Spleen (tissue), 11 donors: ENCODE measurements at regions not wholly inside any gene's neighbourhood (a gene's known extent, or its start where the extent isn't known, plus 50 kb on each side); places are given as distances from the start of the nearest gene placed in this dataset.

Experiments used
- DNase-seq: peaks from one replicate; pipeline ENCODE4 v3.0.0-alpha.2; 2020
- H3K27ac ChIP-seq, 8 donors: fragments of 200-600 bp; sonication (generic) in 7 of 8; 1 replicate in 4 of 8; 2 replicates in 4 of 8; pipeline versions ENCODE4 v1.5.0 to v1.8.0; 2016 to 2021; ENCODE audit warnings: inconsistent platforms in 4 of 8, mild to moderate bottlenecking in 4 of 8, moderate library complexity in 1 of 8
- H3K27me3 ChIP-seq, 7 donors: fragments of 200-600 bp; sonication (generic) in 6 of 7; replicated peaks in 1 of 7; 1 replicate in 4 of 7; 2 replicates in 3 of 7; pipeline versions ENCODE4 v1.5.0 to v1.8.0; 2016 to 2021; ENCODE audit warnings: inconsistent platforms in 3 of 7, mild to moderate bottlenecking in 1 of 7
- H3K36me3 ChIP-seq, 6 donors: fragments of 200-600 bp; sonication (generic) in 5 of 6; 1 replicate in 4 of 6; 2 replicates in 2 of 6; pipeline versions ENCODE4 v1.5.0 to v1.8.0; 2016 to 2021; ENCODE audit warnings: inconsistent platforms in 2 of 6
- H3K4me1 ChIP-seq, 6 donors: fragments of 200-600 bp; sonication (generic) in 5 of 6; 1 replicate in 3 of 6; 2 replicates in 3 of 6; pipeline versions ENCODE4 v1.5.0 to v1.8.0; 2016 to 2021; ENCODE audit warnings: inconsistent platforms in 3 of 6
- H3K4me3 ChIP-seq, 8 donors: fragments of 200-600 bp; sonication (generic) in 7 of 8; 1 replicate in 4 of 8; 2 replicates in 4 of 8; pipeline versions ENCODE4 v1.5.0 to v1.8.0; 2016 to 2021; ENCODE audit warnings: inconsistent platforms in 4 of 8, mild to moderate bottlenecking in 4 of 8, moderate library complexity in 2 of 8
- H3K9me3 ChIP-seq, 8 donors: fragments of 200-600 bp; sonication (generic) in 7 of 8; 1 replicate in 4 of 8; 2 replicates in 4 of 8; pipeline versions ENCODE4 v1.5.0 to v1.8.0; 2016 to 2021; ENCODE audit warnings: inconsistent platforms in 4 of 8
- POLR2A ChIP-seq, 3 donors: fragments of 450-650 bp; IDR thresholded peaks; one replicate each; pipeline ENCODE4 v1.5.1; 2017; ENCODE audit warnings: antibody characterized with exemption in 3 of 3, mild to moderate bottlenecking in 1 of 3
- POLR2AphosphoS5 ChIP-seq, 3 donors: sonication (generic); formaldehyde crosslinking; IDR thresholded peaks; one replicate each; pipeline ENCODE4 v1.5.1; 2017; ENCODE audit warnings: antibody characterized with exemption in 3 of 3
- WGBS, 5 donors: extraction: QIAGEN DNeasy Blood & Tissue Kit in 3 of 5; methylation state at CpG; one replicate each; pipeline versions ENCODE4 v1.1.5 to v1.1.7; 2013 to 2018; 5-methylcytosine and 5-hydroxymethylcytosine counted together
- intact Hi-C: fragments of 100-400 bp; cut with DNase I; formaldehyde crosslinking; loops from one replicate; pipeline ENCODE4 v1.15.0; 2023; ENCODE audit warnings: low total_unique reads
- TF ChIP-seq, protein P1 (sequence below), 11 experiments: fragments of 200-600 bp in 7 of 11; fragments of 450-650 bp in 4 of 11; sonication (generic) in 4 of 11; IDR thresholded peaks in 8 of 11; conservative IDR thresholded peaks in 3 of 11; 1 replicate in 7 of 11; 2 replicates in 4 of 11; pipeline versions ENCODE4 v1.4.0 to v1.8.0; 2016 to 2021; ENCODE audit warnings: antibody characterized with exemption in 11 of 11, inconsistent platforms in 4 of 11, mild to moderate bottlenecking in 1 of 11
- donor health status: healthy with polysubstance abuse.
- donor health status: DM: no; HTN: no; CAD: no; lungs with moderate emphysema.
- donor health status: DM: no; HTN: no; CAD: no.
- donor health status: Bipolar disorder and iron deficiency.
- donor health status: healthy.
- donor health status: DM: no; HTN: no; CAD: no.
- donor health status: DM: yes; HTN: yes; CAD: no.

DNA sequence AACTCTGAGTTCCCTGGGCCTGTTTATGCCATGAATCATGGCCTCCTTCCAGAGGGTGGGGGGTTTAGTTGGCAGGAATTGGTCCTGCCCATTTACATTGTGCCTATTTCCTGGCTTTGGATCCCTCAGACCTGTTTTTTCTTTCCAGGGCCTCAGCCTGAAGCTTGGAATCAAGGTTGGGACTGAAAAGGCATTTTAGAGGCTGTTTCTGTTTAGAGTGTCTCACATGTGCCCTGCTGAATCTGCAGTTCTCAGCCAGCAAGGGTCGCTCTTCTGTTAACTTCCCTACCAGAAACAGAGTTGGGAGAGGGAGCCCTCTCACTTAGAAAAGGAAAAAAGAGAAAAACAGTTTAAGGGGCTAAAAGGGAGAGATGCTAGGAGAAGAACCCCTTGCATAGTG, 191.1 kb downstream of the PTPRC start:
- intact Hi-C loops = no loop called here
- Histone ChIP-seq H3K4me1 (no peaks in the 10 kb centered on the region), H3K27ac (no peak overlapping the region), H3K27me3 (no peaks in the 10 kb centered on the region), H3K36me3 (no peaks in the 10 kb centered on the region), H3K4me3 (no peak overlapping the region), H3K9me3 (no peaks in the 10 kb centered on the region)
- no peak for DNase-seq
- 61 to 82% (median 82%) methylated on average over 1 of the region's 1 CpG for WGBS, 5 donors
- TF ChIP-seq POLR2A (IDR thresholded peaks at IDR 0.05) = no peak
- TF ChIP-seq, protein P1, sequence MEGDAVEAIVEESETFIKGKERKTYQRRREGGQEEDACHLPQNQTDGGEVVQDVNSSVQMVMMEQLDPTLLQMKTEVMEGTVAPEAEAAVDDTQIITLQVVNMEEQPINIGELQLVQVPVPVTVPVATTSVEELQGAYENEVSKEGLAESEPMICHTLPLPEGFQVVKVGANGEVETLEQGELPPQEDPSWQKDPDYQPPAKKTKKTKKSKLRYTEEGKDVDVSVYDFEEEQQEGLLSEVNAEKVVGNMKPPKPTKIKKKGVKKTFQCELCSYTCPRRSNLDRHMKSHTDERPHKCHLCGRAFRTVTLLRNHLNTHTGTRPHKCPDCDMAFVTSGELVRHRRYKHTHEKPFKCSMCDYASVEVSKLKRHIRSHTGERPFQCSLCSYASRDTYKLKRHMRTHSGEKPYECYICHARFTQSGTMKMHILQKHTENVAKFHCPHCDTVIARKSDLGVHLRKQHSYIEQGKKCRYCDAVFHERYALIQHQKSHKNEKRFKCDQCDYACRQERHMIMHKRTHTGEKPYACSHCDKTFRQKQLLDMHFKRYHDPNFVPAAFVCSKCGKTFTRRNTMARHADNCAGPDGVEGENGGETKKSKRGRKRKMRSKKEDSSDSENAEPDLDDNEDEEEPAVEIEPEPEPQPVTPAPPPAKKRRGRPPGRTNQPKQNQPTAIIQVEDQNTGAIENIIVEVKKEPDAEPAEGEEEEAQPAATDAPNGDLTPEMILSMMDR (IDR thresholded peaks at IDR 0.05 in 8 of 11, conservative IDR thresholded peaks at IDR 0.05 in 3 of 11) = no peak
- TF ChIP-seq POLR2AphosphoS5 (IDR thresholded peaks at IDR 0.05) = no peak

DNA sequence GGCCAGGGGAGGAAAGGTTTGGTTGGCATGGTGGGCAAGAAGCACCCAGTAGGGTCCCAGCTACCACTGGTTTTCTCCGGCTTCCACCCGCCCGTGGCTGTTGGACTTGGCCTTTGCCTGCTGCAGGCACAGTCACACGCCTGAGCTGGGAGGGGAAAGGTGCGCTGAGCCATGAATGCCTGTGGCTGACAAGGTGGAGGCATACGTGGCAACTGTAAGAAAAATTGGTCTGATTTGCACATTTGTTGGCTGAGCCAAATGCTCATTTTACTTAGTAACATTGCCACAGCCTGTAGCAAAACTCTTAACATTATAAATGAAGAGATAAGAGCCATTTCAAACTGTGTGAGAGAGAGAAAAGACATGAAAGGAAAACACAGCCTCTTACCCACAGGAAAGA, 191.6 kb downstream of the PTPRC start:
- intact Hi-C loops = no loop called here
- WGBS, 5 donors = 79 to 93% (median 92%) methylated on average over 6 of the region's 6 CpGs
- Histone ChIP-seq H3K4me1 (no peaks in the 10 kb centered on the region), H3K27ac (no peak overlapping the region), H3K27me3 (no peaks in the 10 kb centered on the region), H3K4me3 (no peak overlapping the region), H3K36me3 (no peaks in the 10 kb centered on the region), H3K9me3 (no peaks in the 10 kb centered on the region)
- DNase-seq = no peak
- no peak for TF ChIP-seq POLR2AphosphoS5 (IDR thresholded peaks at IDR 0.05)
- TF ChIP-seq, protein P1 (IDR thresholded peaks at IDR 0.05 in 8 of 11, conservative IDR thresholded peaks at IDR 0.05 in 3 of 11) = no peak
- TF ChIP-seq POLR2A (IDR thresholded peaks at IDR 0.05) = no peak

DNA sequence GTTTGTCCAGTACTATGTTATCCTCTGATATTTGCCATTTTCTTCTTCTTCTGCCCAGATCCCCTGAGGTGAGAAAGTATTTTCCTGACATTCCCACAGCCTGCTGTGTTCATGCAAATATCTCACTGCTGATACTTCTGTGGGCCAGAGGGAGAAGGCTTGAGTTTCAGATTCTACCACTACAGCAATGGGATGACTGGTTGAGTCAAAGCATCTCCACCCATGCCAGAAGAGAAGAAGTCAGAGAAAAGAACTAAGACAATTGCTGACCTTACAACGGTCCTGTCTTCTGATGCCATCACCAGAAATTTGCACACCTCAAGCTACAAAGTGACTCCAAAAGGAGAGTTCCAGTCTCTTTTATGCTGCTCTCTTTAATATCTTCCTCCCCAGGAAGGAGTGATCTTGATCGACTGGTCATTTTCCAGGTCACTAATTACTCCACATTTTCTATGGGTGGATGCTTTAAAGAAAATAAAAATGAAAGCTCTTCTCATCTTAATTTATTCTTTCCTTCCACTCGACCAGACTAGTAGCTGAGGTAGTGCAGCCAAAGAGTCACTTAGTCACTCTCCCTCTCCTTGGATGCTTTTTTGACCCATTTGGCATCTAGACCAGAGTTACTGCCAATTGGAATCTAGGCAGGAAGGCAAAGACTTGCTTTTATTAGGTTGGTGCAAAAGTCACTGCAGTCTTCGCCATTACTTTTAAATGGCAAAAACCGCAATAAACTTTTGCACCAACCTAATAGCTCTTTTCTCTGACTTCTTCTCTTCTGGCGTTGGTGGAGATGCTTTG, 195.1 kb downstream of the PTPRC start:
- TF ChIP-seq POLR2AphosphoS5 (IDR thresholded peaks at IDR 0.05) = no peak
- TF ChIP-seq, protein P1 (IDR thresholded peaks at IDR 0.05 in 8 of 11, conservative IDR thresholded peaks at IDR 0.05 in 3 of 11) = no peak
- no peak for TF ChIP-seq POLR2A (IDR thresholded peaks at IDR 0.05)
- Histone ChIP-seq H3K4me3 (no peak overlapping the region), H3K27ac (no peak overlapping the region), H3K36me3 (no peaks in the 10 kb centered on the region), H3K9me3 (no peaks in the 10 kb centered on the region), H3K4me1 (peaks cover 0 to 4% (median 0%) of the 10 kb centered on the region in 6 donors), H3K27me3 (no peaks in the 10 kb centered on the region)
- DNase-seq = no peak
- intact Hi-C loops = no loop called here
- 91 to 97% (median 94%) methylated on average over 6 of the region's 6 CpGs for WGBS, 5 donors

DNA sequence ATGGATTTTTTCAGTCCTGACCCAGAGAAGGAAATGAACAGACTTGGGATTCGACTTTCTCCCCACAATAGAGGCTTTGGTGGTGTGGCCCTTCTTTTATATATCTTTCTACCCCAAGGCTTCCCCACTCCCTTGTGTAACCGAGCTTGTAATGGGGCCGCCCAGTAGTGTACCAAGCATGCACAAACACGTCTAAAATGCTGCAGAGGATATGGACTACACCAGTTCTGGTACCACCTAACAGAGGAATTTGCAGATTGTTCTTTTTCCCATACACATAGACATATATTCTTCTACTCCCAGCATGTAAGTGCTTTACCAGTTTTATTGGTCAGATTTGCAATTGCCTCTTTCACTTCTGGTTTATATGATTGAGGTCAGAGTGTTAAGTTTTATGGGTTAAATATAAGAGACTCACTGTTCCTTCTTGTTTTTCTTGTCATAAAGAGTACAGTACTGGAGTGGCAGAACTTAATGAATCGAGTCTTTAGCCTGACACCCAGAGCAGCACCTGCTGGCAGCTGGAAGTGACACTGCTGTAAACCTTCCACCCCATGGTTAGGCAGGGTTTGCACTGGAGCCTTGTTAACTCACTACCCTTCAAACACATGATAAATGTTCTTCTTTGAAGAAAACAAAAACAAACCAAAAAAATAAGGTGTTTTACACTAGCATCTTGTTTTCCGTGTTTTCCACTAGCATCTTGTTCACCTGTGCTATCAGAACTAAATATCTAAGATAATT, 198.6 kb downstream of the PTPRC start:
- Histone ChIP-seq H3K4me1 (peaks cover 0 to 4% (median 0%) of the 10 kb centered on the region in 6 donors), H3K9me3 (no peaks in the 10 kb centered on the region), H3K4me3 (no peak overlapping the region), H3K27ac (no peak overlapping the region), H3K27me3 (no peaks in the 10 kb centered on the region), H3K36me3 (no peaks in the 10 kb centered on the region)
- no peak for TF ChIP-seq POLR2A (IDR thresholded peaks at IDR 0.05)
- TF ChIP-seq, protein P1 (IDR thresholded peaks at IDR 0.05 in 8 of 11, conservative IDR thresholded peaks at IDR 0.05 in 3 of 11) = no peak
- TF ChIP-seq POLR2AphosphoS5 (IDR thresholded peaks at IDR 0.05) = no peak
- DNase-seq = no peak
- WGBS, 5 donors = 77 to 82% (median 79%) methylated on average over 6 of the region's 6 CpGs
- intact Hi-C loops = no loop called here
